Natural killer cell (primary cell): ENCODE measurements at regions not wholly inside any gene's neighbourhood (a gene's known extent, or its start where the extent isn't known, plus 50 kb on each side); places are given as distances from the start of the nearest gene placed in this dataset.

Experiments used
- ATAC-seq, 3 donors: fragments of 150-1000 bp in 2 of 3; fragments of 200-7000 bp in 1 of 3; cut with Tn5 transposase; 1 replicate in 1 of 3; 2 replicates in 2 of 3; pipeline ENCODE4 v1.10.0; 2021; ENCODE audit warnings: mild to moderate bottlenecking in 2 of 3, moderate library complexity in 2 of 3
- DNase-seq, 2 donors: peaks; one replicate each; pipeline versions ENCODE4 v3.0.0 to v3.0.0-alpha.2; 2013 to 2021; ENCODE audit warnings: mixed read lengths in 1 of 2
- H3K27ac ChIP-seq: one replicate; pipeline ENCODE4 v1.5.1; 2013; ENCODE audit warnings: mild to moderate bottlenecking, low read length
- H3K27me3 ChIP-seq: one replicate; pipeline ENCODE4 v1.6.1; 2013; ENCODE audit warnings: low read length; ENCODE audit not compliant: control insufficient read depth, insufficient read depth
- H3K36me3 ChIP-seq: one replicate; pipeline ENCODE4 v1.6.1; 2013; ENCODE audit warnings: low read length; ENCODE audit not compliant: control insufficient read depth, insufficient read depth
- H3K4me1 ChIP-seq: one replicate; pipeline ENCODE4 v1.6.1; 2013; ENCODE audit warnings: low read length; ENCODE audit not compliant: control insufficient read depth, insufficient read depth
- H3K4me3 ChIP-seq: one replicate; pipeline ENCODE4 v1.5.1; 2013; ENCODE audit warnings: low read length
- H3K9me3 ChIP-seq: one replicate; pipeline ENCODE4 v1.6.1; 2013; ENCODE audit warnings: low read length; ENCODE audit not compliant: control insufficient read depth, insufficient read depth
- H3K27ac Mint-ChIP-seq, 2 donors: one replicate each; pipeline ENCODE4 v1.8.0; 2022; ENCODE audit warnings: mild to moderate bottlenecking in 2 of 2, mixed read lengths in 2 of 2, moderate library complexity in 1 of 2
- H3K27me3 Mint-ChIP-seq, 2 donors: one replicate each; pipeline ENCODE4 v1.8.0; 2022; ENCODE audit warnings: low read depth in 2 of 2, mixed read lengths in 2 of 2
- H3K36me3 Mint-ChIP-seq: one replicate; pipeline ENCODE4 v1.8.0; 2022; ENCODE audit warnings: mixed read lengths
- H3K4me1 Mint-ChIP-seq, 2 donors: one replicate each; pipeline ENCODE4 v1.8.0; 2022; ENCODE audit warnings: mixed read lengths in 2 of 2
- H3K4me3 Mint-ChIP-seq: one replicate; pipeline ENCODE4 v1.8.0; 2022; ENCODE audit warnings: mild to moderate bottlenecking, moderate library complexity, mixed read lengths
- H3K9me3 Mint-ChIP-seq, 2 donors: one replicate each; pipeline ENCODE4 v1.8.0; 2022; ENCODE audit warnings: mixed read lengths in 2 of 2
- CTCF ChIP-seq: fragments of 200-600 bp; IDR thresholded peaks from one replicate; pipeline ENCODE4 v1.8.0; 2022; ENCODE audit warnings: antibody characterized with exemption
- WGBS: methylation state at CpG from one replicate; pipeline ENCODE4 v1.1.7; 2013; ENCODE audit warnings: missing lambda C conversion rate; ENCODE audit not compliant: insufficient coverage; 5-methylcytosine and 5-hydroxymethylcytosine counted together
- intact Hi-C: fragments of 100-400 bp; cut with micrococcal nuclease; formaldehyde crosslinking; loops from one replicate; pipeline ENCODE4 v1.14.2; 2022

DNA sequence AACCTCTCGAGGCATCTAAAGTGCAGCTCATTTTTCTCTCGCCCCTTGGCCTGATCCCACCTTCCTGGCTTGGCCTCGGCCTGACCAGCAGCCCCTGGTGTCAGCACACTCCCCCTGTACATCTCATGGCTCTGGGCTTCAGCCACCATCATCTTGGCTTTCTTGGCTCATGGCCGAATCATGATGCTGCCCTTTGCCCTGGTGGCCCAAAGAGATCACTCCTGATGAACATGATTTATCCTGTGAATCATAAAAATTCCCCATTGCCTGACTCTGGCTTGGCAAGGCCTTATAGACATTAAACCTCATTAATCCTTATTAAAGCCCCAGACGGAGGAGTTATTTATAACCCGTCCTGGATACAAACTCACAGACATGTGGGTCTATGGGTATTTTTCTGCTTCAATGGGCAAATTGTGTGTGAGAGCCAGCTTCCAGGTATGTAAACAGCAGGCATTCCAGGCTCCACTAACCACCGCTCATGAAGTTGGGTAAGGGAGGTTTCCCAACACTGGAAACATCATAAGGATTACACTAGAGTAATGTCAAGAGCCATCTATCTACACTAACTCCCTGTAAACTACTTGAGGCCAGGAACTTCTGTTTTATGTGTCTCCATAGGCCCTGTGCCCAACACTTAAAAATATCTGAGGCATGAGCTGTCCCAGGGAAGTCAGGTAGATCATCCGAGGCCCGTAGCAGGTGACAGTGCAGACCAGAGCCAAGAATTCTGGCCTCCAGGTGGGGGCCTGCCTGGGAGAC, 171.2 kb downstream of the TTC8 start:
- Histone ChIP-seq H3K9me3 (no peaks in the 10 kb centered on the region), H3K27me3 (peaks cover 3% of the 10 kb centered on the region), H3K36me3 (no peaks in the 10 kb centered on the region), H3K27ac (no peak overlapping the region), H3K4me3 (no peak overlapping the region), H3K4me1 (no peaks in the 10 kb centered on the region)
- H3K36me3 Mint-ChIP-seq, result no peaks in the 10 kb centered on the region
- intact Hi-C loops, result no loop called here
- WGBS, result 89% methylated on average over 6 of the region's 9 CpGs
- no peak for ATAC-seq
- H3K4me1 Mint-ChIP-seq, result no peaks in the 10 kb centered on the region
- peaks cover 23 to 73% of the 10 kb centered on the region in 2 donors for H3K27me3 Mint-ChIP-seq
- H3K9me3 Mint-ChIP-seq, result no peaks in the 10 kb centered on the region
- no peak overlapping the region for H3K27ac Mint-ChIP-seq
- no peak for TF ChIP-seq CTCF
- no peak overlapping the region for H3K4me3 Mint-ChIP-seq
- DNase-seq, result no peak

DNA sequence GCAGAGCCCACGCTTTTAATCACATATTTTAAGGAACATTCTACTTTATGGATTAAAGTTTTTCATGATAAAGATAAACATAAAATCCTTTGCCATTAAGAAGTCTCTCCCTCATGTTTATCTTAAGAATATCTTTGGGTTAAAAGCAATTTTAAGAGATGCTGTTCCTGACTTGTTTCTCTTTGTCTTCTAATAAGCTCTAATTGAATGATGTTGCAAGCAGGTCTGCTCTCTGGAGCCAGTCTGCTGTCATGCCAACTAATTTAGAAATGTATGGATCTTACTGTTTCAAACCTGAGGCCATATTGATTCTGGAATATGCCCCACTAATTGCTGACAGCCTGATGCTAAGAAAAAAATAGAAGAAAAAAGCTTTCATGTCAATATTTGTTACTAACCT, 173.6 kb downstream of the TTC8 start:
- no peak overlapping the region for H3K4me3 Mint-ChIP-seq
- Histone ChIP-seq H3K4me3 (no peak overlapping the region), H3K36me3 (no peaks in the 10 kb centered on the region), H3K27me3 (peaks cover 3% of the 10 kb centered on the region), H3K9me3 (no peaks in the 10 kb centered on the region), H3K4me1 (no peaks in the 10 kb centered on the region), H3K27ac (no peak overlapping the region)
- intact Hi-C loops, result no loop called here
- H3K9me3 Mint-ChIP-seq, result no peaks in the 10 kb centered on the region
- peaks cover 16 to 56% of the 10 kb centered on the region in 2 donors for H3K27me3 Mint-ChIP-seq
- H3K27ac Mint-ChIP-seq, result no peak overlapping the region
- ATAC-seq (no peak), DNase-seq (no peak)
- H3K36me3 Mint-ChIP-seq, result no peaks in the 10 kb centered on the region
- no peak for TF ChIP-seq CTCF
- H3K4me1 Mint-ChIP-seq, result no peaks in the 10 kb centered on the region
- WGBS, result no CpG with 5 or more reads among the region's 1 CpG

GRCh38 chr14:88999137-88999536, 174.7 kb downstream of the TTC8 start:
- intact Hi-C loops, result no loop called here

More at GRCh38 chr14:88999137-88999536, 174.7 kb downstream of the TTC8 start:
- Mint-ChIP-seq H3K27me3 (peaks cover 16 to 46% of the 10 kb centered on the region in 2 donors), H3K9me3 (no peaks in the 10 kb centered on the region), H3K27ac (no peak overlapping the region), H3K4me3 (no peak overlapping the region), H3K36me3 (no peaks in the 10 kb centered on the region), H3K4me1 (no peaks in the 10 kb centered on the region)
- peaks cover 3% of the 10 kb centered on the region for H3K27me3 ChIP-seq
- no peaks in the 10 kb centered on the region for H3K4me1 ChIP-seq
- no peak overlapping the region for H3K27ac ChIP-seq
- WGBS, result 87% methylated on average over 5 of the region's 5 CpGs
- H3K9me3 ChIP-seq, result no peaks in the 10 kb centered on the region
- DNase-seq (no peak), ATAC-seq (no peak)
- H3K4me3 ChIP-seq, result no peak overlapping the region
- H3K36me3 ChIP-seq, result no peaks in the 10 kb centered on the region
- TF ChIP-seq CTCF, result no peak
